Breast epithelium (tissue), 4 donors: ENCODE measurements at regions not wholly inside any gene's neighbourhood (a gene's known extent, or its start where the extent isn't known, plus 50 kb on each side); places are given as distances from the start of the nearest gene placed in this dataset.

ENCODE experiments used
- DNase-seq, 2 donors: peaks; one replicate each; pipeline ENCODE4 v3.0.0-alpha.2; 2019; ENCODE audit warnings: low spot score in 2 of 2
- H3K27ac ChIP-seq, 2 donors: fragments of 200-600 bp; sonication (generic) in 1 of 2; one replicate each; pipeline ENCODE4 v1.5.1; 2016 to 2019; ENCODE audit warnings: mild to moderate bottlenecking in 1 of 2
- H3K27me3 ChIP-seq, 2 donors: fragments of 200-600 bp; sonication (generic) in 1 of 2; one replicate each; pipeline versions ENCODE4 v1.5.1 to v1.6.0; 2017 to 2019; ENCODE audit warnings: control low read depth in 1 of 2, mild to moderate bottlenecking in 1 of 2
- H3K36me3 ChIP-seq: fragments of 200-600 bp; one replicate; pipeline ENCODE4 v1.5.1; 2019
- H3K4me1 ChIP-seq, 2 donors: fragments of 200-600 bp; sonication (generic); one replicate each; pipeline ENCODE4 v1.5.1; 2016 to 2019; ENCODE audit warnings: control low read depth in 1 of 2
- H3K4me3 ChIP-seq, 3 donors: fragments of 200-600 bp; sonication (generic); 1 replicate in 2 of 3; 2 replicates in 1 of 3; pipeline ENCODE4 v1.5.1; 2016 to 2019; ENCODE audit warnings: mild to moderate bottlenecking in 3 of 3, moderate library complexity in 2 of 3
- H3K9me3 ChIP-seq, 2 donors: fragments of 200-600 bp; sonication (generic) in 1 of 2; one replicate each; pipeline ENCODE4 v1.5.1; 2016 to 2019; ENCODE audit warnings: control low read depth in 1 of 2
- POLR2A ChIP-seq: fragments of 450-650 bp; IDR thresholded peaks from one replicate; pipeline ENCODE4 v1.6.1; 2016; ENCODE audit warnings: antibody characterized with exemption, mild to moderate bottlenecking, moderate library complexity
- POLR2AphosphoS5 ChIP-seq, 3 donors: sonication (generic); formaldehyde crosslinking; IDR thresholded peaks; one replicate each; pipeline ENCODE4 v1.6.1; 2017; ENCODE audit warnings: antibody characterized with exemption in 3 of 3
- intact Hi-C: fragments of 100-400 bp; cut with DNase I; formaldehyde crosslinking; loops from one replicate; pipeline ENCODE4 v1.15.1; 2023; ENCODE audit warnings: low total_unique reads
- TF ChIP-seq, protein P1 (sequence below), 3 donors: fragments of 450-650 bp; IDR thresholded peaks; one replicate each; pipeline ENCODE4 v1.5.1; 2016 to 2017; ENCODE audit warnings: antibody characterized with exemption in 3 of 3, mild to moderate bottlenecking in 3 of 3, moderate library complexity in 3 of 3

DNA sequence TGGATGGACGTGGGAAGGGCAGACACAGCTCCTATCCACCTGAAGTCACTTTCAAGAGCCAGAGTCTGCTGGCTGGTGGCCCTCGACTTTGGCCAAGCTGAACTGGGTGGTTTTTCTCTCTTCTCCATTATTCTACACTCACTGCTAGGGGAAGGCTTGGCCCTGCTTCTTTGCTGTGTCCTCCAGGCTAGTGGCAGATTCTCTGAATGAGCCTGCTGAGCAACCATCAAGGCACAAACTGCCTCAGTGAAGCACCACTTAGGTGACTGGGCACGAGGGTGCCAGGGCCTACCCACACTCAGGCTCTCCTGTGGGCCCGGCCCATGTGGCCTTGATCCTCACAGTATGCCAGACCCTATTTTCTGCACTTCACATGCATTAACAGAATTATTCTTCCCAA is 92.0 kb downstream of the PJA1 start:
- intact Hi-C loops = no loop called here
- H3K9me3 ChIP-seq = no peaks in the 10 kb centered on the region
- DNase-seq = no peak
- TF ChIP-seq, protein P1, sequence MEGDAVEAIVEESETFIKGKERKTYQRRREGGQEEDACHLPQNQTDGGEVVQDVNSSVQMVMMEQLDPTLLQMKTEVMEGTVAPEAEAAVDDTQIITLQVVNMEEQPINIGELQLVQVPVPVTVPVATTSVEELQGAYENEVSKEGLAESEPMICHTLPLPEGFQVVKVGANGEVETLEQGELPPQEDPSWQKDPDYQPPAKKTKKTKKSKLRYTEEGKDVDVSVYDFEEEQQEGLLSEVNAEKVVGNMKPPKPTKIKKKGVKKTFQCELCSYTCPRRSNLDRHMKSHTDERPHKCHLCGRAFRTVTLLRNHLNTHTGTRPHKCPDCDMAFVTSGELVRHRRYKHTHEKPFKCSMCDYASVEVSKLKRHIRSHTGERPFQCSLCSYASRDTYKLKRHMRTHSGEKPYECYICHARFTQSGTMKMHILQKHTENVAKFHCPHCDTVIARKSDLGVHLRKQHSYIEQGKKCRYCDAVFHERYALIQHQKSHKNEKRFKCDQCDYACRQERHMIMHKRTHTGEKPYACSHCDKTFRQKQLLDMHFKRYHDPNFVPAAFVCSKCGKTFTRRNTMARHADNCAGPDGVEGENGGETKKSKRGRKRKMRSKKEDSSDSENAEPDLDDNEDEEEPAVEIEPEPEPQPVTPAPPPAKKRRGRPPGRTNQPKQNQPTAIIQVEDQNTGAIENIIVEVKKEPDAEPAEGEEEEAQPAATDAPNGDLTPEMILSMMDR (IDR thresholded peaks at IDR 0.05) = no peak
- TF ChIP-seq POLR2A = no peak
- no peak for TF ChIP-seq POLR2AphosphoS5 (IDR thresholded peaks at IDR 0.05)
- H3K27me3 ChIP-seq = peaks cover 0 to 53% of the 10 kb centered on the region in 2 donors
- no peak overlapping the region for H3K27ac ChIP-seq
- H3K36me3 ChIP-seq = no peaks in the 10 kb centered on the region
- no peaks in the 10 kb centered on the region for H3K4me1 ChIP-seq
- no peak overlapping the region for H3K4me3 ChIP-seq

DNA sequence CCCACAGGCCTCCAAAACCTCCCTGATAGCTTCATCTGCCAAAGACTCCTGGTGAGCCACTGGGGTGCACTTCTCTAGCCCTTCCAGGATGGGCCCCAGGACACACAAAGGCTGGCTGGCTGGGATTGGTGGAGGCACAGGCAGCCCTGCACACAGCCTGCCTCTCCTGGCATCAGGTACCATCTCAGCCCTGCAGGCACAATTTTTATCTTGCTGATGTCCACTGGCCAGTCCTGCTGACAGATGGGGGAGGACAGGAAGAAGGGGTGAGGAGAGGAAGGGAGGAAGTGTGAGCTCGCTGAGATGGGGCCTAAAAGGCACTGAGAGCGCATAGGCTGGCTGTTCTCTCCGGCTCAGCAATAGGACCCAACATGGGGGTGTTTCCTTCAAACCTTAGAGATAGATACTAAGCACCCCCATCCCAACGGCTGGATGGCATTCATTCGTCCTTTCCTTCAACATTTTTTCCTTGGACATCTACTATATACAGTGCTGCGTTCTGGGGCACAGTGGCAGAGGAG is 92.7 kb downstream of the PJA1 start:
- H3K4me3 ChIP-seq = no peak overlapping the region
- no peaks in the 10 kb centered on the region for H3K4me1 ChIP-seq
- no peak overlapping the region for H3K27ac ChIP-seq
- no peaks in the 10 kb centered on the region for H3K36me3 ChIP-seq
- peaks cover 0 to 52% of the 10 kb centered on the region in 2 donors for H3K27me3 ChIP-seq
- TF ChIP-seq POLR2AphosphoS5 (IDR thresholded peaks at IDR 0.05) (no peak), POLR2A (no peak)
- TF ChIP-seq, protein P1 (IDR thresholded peaks at IDR 0.05) = no peak
- intact Hi-C loops = no loop called here
- DNase-seq = no peak
- no peaks in the 10 kb centered on the region for H3K9me3 ChIP-seq

DNA sequence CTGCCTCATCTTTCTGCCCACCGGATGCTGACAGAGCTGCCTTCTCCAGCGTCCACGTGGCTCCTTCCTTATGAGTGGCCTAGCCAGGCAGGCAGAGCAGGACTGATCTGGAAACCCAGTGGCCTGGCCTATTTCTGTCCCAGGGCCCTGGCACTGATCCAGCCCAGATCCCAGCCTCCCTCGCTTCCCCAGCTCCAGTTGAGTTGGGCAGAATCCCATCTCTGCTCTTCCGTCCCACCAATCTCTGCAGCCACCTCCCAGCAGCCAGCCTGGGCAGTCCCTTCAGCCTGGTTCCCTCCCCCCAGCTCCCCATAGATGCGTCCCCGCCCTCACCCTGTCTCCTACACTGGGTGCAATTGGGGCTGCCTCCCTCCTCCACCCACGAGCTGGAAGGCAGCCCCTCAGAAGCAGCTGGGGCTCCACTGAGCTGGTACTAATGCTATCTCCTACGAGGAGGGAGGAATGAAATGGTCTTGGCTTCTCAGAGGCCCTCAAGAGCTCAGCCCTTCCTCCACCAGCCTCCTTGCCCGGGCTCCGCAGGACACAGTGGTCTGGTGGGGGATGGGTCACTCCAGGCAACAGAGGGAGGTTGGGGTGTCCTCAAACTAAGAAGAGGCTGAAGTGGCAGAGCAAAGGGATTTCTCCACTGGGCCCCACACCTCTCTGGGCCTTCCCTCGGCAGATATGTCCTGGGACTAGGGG is 94.2 kb downstream of the PJA1 start:
- Histone ChIP-seq H3K4me1 (no peaks in the 10 kb centered on the region), H3K27me3 (peaks cover 0 to 43% of the 10 kb centered on the region in 2 donors), H3K9me3 (no peaks in the 10 kb centered on the region), H3K4me3 (no peak overlapping the region), H3K36me3 (no peaks in the 10 kb centered on the region), H3K27ac (no peak overlapping the region)
- DNase-seq = no peak
- intact Hi-C loops = no loop called here
- TF ChIP-seq, protein P1 (IDR thresholded peaks at IDR 0.05) = no peak
- TF ChIP-seq POLR2AphosphoS5 (IDR thresholded peaks at IDR 0.05) (no peak), POLR2A (no peak)

DNA sequence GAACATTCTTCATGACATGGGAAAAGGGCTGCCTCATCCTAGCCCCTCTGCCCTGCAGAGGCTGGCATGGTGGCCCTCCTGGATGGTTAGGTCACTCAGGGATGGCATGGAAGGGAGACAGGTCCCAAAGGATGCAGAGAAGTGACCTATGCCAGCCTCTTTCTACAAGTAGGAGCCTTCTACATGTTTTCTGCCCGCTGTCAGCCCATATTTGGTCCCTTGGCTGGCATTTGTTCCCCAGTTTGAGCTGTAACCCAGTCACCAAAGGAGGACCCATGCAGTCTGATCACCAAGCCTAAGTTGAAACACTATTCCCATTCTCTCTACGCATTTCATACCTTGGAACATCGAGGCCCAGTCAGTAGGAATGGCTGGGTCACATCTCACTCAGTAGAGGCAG is 95.4 kb downstream of the PJA1 start:
- DNase-seq = no peak
- no peak for TF ChIP-seq POLR2A
- TF ChIP-seq POLR2AphosphoS5 (IDR thresholded peaks at IDR 0.05) = no peak
- TF ChIP-seq, protein P1 (IDR thresholded peaks at IDR 0.05) = no peak
- no peak overlapping the region for H3K27ac ChIP-seq
- intact Hi-C loops = no loop called here
- H3K27me3 ChIP-seq = peaks cover 0 to 43% of the 10 kb centered on the region in 2 donors
- H3K4me1 ChIP-seq = no peaks in the 10 kb centered on the region
- H3K4me3 ChIP-seq = no peak overlapping the region
- no peaks in the 10 kb centered on the region for H3K36me3 ChIP-seq
- peaks cover 0 to under 1% of the 10 kb centered on the region in 2 donors for H3K9me3 ChIP-seq

DNA sequence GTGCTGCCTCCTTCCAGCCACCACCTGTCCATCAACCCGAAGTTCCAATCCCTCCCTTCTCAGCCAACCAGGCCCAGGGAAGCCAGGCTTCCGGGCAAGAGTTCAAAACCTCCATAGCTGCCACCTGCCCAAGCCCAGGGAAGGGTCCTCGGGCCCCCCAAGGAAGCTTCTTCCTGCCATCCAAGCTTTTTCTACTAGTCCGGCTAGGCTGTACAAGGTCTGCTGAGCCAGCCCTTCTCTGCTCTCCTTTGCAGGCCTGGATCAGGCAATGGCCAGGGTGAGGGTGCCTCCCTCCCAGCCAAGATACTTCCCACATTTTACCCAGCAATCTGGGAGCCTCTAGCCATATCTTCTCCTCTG is 96.2 kb downstream of the PJA1 start:
- intact Hi-C loops = no loop called here
- Histone ChIP-seq H3K27me3 (peaks cover 0 to 51% of the 10 kb centered on the region in 2 donors), H3K27ac (no peak overlapping the region), H3K4me3 (no peak overlapping the region), H3K4me1 (no peaks in the 10 kb centered on the region), H3K36me3 (no peaks in the 10 kb centered on the region), H3K9me3 (peaks cover 0 to 9% of the 10 kb centered on the region in 2 donors)
- no peak for DNase-seq
- TF ChIP-seq, protein P1 (IDR thresholded peaks at IDR 0.05) = no peak
- TF ChIP-seq POLR2A = no peak
- TF ChIP-seq POLR2AphosphoS5 (IDR thresholded peaks at IDR 0.05) = no peak
